Activated gamma-delta T cell treated with anti-CD3 and anti-CD28 coated beads, Interleukin-2, amount 50 U/mL, for 16 hours (primary cell): ENCODE measurements at regions not wholly inside any gene's neighbourhood (a gene's known extent, or its start where the extent isn't known, plus 50 kb on each side); places are given as distances from the start of the nearest gene placed in this dataset.

Experiments used
- DNase-seq: peaks from one replicate; pipeline ENCODE4 v3.0.0-alpha.2; 2020; ENCODE audit warnings: low read depth

- no peak for DNase-seq
Measured at GRCh38 chr18:57915865-57916582, 112.9 kb upstream of the ATP8B1 start.

DNA sequence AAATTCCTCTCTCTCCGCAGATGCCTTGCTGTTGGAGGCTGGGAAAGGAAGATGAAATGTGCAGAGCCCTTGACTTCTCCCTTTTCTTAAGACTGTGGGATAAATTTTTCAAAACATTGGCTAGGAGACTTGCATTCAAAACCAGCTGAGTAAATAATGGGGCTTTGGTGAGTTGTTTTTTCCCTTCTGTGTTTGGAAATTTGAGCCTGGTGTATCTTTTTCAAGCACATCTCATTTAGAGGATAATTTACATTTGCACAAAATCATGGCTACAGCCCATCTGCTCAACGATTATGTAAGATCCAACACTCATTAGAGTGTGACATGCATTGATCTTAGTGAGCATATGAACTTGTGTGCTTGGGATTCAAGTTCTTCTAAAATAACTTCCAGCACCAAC lies 112.1 kb upstream of the ATP8B1 start:
- DNase-seq: no peak

- no peak for DNase-seq
Measured at GRCh38 chr18:57913686-57914085, 110.6 kb upstream of the ATP8B1 start.

DNA sequence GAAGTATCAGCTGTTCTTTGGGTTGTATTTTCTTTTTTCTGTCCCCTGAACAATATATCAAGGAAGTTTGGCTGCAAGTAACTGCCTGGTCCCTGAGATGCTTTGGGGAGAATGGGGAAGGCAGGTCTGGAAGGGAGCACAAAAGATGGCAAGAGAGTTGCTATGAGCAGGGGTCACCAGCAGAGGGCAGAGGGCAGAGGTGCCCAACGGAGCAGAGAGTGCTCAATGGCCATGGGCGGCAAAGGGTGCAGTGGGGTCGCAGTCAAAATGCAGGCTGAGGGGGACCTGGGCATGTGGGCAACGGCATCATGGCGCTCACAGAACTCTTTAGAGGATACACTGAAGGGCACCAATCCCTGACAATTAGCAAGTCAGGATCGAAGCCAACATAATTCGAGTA lies 107.7 kb upstream of the ATP8B1 start:
- DNase-seq: no peak

DNA sequence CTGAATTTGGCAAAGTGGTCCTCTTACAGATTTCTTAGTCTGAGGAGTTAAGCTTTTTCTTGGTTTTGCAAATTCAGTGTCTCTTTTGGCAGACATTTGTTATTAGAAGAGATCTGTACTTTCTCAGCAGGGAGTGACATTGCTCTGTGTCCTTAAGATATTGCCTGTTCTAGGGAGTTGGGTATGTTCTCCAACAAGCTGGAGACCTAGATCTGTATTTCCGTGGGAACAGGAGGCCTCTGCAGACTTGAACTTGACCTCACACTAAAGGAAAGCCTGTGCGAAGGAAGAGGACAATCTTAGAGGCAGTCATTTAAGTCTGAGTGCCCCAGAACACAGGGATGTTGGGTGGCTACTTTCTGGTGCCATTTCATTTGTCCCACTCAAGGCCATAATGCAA lies 107.0 kb upstream of the ATP8B1 start:
- no peak for DNase-seq

- no peak for DNase-seq
Measured at GRCh38 chr18:57909620-57910019, 106.5 kb upstream of the ATP8B1 start.

DNA sequence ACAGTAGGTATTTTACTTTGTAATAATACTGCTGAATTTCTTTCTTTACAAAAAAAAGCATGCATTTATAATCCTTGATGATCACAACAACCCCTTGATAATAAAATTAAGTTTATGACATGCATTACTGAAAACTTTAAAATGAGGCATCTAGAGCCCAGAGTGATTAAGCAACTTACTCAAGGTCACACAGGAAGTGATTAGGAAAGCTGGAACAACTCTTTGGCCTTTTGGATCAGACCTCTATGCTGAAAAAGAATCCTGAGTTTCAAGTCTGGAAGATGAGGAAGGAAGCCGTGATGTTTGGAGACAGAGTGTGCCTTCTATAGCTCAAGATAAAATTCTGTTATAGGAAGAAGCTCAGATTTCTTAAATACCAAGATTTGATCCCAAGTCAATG lies 105.0 kb upstream of the ATP8B1 start:
- no peak for DNase-seq

- no peak for DNase-seq
Measured at GRCh38 chr18:57907550-57907949, 104.4 kb upstream of the ATP8B1 start.

GRCh38 chr18:57906852-57907251 lies 103.7 kb upstream of the ATP8B1 start:
- DNase-seq: no peak

DNA sequence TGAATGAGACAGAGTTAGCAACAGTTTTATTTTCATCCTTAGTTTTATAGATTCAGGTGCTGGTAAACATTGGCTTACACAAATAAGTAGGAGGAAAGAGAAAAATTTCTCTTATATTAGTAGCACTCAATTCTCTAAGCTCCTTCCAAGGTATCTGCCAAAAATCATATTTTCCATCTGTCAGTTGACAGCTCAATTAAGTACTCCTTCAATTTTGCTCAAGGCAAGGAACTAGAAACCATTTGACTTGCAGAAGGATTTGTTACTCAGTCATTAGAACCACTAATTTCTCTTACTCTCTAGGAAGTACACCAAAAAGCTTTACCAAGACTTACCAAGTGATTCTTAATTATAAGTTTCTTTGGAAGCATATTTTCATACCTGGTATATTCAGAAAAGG lies 101.4 kb upstream of the ATP8B1 start:
- DNase-seq: no peak

DNA sequence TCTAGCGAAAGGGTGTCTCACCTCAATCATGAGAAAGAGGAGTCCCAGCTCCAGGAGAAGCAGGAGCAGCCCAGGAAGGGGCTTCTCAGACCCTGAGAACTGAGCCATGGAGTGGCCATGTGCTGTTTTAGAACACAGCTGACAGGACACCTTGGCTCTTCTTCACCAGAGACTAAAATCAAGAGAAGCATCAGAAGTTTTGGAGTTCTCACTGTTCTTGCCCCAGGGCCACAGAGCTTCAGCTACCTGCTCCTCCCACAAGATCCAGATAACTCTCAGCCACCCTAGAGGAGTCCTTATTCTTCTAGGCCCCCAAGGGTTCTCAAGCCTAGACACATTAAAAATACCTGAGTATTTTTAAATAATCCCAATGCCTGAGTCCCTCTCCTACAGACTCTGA lies 99.6 kb upstream of the ATP8B1 start:
- no peak for DNase-seq

- DNase-seq: no peak
Measured at GRCh38 chr18:57901825-57902589, 98.9 kb upstream of the ATP8B1 start.

DNA sequence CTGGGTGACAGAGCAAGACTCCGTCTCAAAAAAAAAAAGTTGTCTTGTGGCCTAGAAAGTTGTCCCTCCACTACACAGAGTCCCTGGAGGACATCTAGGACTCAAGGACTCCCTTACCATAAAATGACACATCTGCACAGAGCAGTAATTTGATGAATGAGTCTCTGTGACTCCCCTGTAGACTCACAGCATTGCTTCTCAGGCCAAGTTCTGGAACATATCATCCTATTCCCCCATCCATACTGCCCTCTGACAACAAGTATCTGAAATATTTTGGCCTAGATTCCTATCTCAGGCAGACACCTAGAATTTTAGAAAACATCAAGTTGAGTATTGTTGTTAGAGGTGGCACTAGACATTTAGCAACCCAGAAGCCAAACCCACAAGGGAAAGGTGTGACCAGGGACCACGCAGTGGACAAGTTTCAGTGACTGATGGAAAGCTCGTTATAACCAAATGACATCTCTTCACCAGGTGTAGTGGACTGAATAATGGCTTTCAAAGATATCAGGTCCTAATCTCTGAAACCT lies 97.9 kb upstream of the ATP8B1 start:
- no peak for DNase-seq

DNA sequence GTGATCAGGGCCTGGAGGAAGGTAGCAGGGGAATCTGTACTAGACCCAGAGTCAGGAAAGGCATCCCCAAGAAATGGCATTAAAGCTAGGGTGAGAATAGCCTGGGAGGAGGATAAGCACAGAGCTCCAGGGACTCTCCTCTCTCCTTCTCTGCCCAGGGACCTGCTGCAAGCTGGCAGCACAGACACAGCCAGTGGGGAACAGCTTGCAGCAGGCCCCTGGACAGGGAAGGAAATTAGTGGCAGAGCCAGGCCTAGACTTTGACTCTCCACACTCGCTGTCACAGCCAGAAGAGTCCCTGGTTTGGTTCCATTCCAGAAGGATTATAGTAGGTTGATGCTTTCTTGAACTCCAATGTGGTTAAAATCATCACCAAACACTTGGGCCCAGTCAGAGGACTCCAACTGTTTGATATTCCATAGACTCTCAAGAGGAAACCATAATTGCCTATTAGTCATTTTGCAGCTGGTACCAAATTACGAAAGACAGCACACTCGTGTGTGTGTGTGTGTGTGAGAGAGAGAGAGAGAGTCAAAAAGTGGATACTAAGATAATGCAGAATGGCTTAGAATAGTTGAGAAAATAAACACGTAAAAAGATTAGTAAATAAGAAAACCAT lies 95.5 kb upstream of the ATP8B1 start:
- DNase-seq: no peak

DNA sequence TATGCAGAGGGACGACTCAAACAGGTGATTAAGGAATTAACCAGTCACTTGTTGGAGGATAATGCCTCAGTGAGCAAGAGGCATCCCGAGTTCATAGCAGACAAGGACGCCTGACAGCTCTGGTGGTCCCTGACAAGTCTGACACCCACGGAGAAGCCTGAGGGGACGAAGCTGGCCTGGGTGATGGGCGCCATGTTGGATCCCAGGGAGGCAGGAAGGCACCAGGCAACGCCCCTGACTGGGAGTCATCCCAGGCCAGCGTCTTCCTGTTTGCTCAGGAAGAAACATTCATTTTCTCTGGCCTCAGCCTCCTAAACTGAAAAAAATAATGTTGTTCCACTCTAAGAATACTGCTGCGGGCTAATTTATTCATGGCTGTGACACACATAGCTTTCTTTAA lies 92.1 kb upstream of the ATP8B1 start:
- DNase-seq: no peak

GRCh38 chr18:57891707-57892391 lies 88.7 kb upstream of the ATP8B1 start:
- DNase-seq: no peak

DNA sequence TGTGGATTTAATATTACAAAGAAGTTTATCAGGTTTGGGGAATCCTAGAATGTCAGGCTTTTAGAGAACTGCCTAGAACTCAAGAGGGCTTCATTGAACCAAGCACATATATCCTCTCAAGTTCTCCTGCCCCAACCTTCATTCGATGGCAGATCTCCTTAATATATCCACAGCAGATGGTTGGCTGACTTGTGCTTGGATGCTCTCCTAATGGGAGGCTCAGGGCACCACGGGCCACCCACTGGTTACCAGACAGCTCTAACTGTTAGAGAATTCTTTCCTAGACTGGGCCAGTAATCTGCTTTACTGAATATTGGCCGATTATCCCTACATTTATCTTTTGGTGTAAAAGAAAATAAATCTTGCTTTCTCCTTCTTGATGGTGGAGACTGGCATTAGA lies 87.2 kb upstream of the ATP8B1 start:
- no peak for DNase-seq

GRCh38 chr18:57889841-57890240 lies 86.7 kb upstream of the ATP8B1 start:
- no peak for DNase-seq

DNA sequence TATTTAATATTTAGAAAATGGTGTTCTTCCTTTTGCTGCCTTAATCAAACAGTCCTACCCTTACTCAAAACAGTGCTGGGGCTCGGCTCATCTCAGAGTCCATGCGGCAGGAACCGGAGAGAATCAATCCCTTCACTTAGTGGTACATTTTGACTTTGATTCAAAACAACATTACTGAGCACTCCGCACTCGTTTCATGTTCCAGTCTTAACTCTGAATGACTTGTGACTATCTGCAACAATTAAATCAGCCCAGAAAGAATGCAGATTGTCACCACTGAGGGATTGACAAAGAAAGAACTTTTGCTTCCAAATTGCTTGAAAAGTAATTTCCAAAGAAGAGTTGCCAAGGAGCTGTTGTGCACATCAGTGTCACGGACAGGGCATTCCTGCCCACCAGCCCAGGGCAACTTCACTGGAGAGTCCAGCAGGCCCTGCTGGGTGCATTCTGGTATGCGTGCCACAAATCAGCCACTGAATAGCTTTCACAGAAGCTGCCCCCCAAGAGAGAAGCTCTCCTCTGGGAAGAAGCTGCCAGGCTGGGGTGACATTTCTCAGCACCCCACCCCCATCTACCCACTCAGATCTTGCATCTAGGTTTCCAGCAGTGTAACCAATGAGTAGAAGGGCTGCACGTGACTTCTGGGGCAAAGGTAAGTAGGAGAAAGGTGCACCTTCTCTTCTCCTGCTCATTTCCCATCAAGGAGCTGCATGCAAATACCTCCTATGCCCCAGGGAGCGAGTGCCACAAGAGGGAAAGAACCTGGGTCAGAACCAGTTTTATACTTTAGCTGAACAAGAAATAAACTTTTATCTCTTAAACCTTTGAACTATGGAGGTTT lies 84.6 kb upstream of the ATP8B1 start:
- DNase-seq: no peak

DNA sequence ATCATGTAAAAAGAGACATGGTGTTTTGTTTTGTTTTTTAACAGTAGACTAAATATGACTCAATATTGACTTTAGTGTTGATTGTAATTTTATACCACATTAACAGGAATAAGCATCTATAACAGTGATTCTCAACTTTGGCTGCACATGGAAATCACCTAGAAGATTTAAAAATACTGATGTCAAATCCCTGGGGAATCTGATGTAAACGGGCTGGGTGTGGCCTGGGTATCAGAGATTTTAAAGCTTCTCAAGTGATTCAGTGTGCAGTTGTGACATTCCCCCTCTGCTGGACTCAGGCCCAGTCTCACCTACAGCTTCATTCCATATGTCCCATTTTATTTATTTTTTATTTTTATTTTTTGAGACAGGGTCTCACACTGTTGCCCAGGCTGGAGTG lies 82.8 kb upstream of the ATP8B1 start:
- DNase-seq: no peak

DNA sequence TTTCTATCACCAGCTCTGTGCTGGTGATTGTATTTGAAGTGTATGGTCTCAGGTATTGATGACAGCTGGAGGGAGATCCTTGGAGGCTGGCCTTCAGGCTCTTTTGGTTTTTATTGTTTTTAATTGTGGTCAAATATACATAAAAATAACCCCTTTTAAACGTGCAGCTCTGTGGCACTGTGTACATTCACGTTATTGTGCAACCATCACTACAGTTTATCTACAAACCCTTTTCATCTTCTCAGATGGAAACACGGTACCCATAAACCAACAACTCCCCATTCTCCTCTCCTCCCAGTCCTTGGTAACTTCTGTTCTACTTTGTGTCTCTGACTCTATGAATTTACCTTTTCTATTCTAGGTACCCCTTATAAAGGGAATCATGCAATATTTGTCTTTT lies 79.3 kb upstream of the ATP8B1 start:
- no peak for DNase-seq
